ENCODE measurements at regions not wholly inside any gene's neighbourhood (a gene's known extent, or its start where the extent isn't known, plus 50 kb on each side); places are given as distances from the start of the nearest gene placed in this dataset.

- no peak for DNase-seq (ENCODE audit: low read depth, low spot score)
- peaks cover 5% of the 10 kb centered on the region for H3K9me3 Mint-ChIP-seq
- no peak overlapping the region for H3K4me3 Mint-ChIP-seq
- H3K36me3 Mint-ChIP-seq (ENCODE audit: low read depth): no peaks in the 10 kb centered on the region
- no peaks in the 10 kb centered on the region for H3K4me1 Mint-ChIP-seq
- TF ChIP-seq CTCF (conservative IDR thresholded peaks at IDR 0.05): no peak
- peaks cover 7% of the 10 kb centered on the region for H3K27me3 Mint-ChIP-seq (ENCODE audit: low read depth)
- H3K27ac Mint-ChIP-seq (ENCODE audit: unreplicated experiment): no peak overlapping the region
Observed at GRCh38 chr3:5442106-5442785, 254.7 kb downstream of the EDEM1 start.

GRCh38 chr3:5442786-5443138 is 255.3 kb downstream of the EDEM1 start:
- Mint-ChIP-seq H3K4me1 (no peaks in the 10 kb centered on the region), H3K27ac (ENCODE audit: unreplicated experiment) (no peak overlapping the region), H3K27me3 (ENCODE audit: low read depth) (peaks cover 2% of the 10 kb centered on the region), H3K4me3 (no peak overlapping the region), H3K36me3 (ENCODE audit: low read depth) (no peaks in the 10 kb centered on the region), H3K9me3 (peaks cover 5% of the 10 kb centered on the region)
- TF ChIP-seq CTCF (conservative IDR thresholded peaks at IDR 0.05): no peak
- no peak for DNase-seq (ENCODE audit: low read depth, low spot score)

GRCh38 chr3:5444253-5444652 is 256.7 kb downstream of the EDEM1 start:
- Mint-ChIP-seq H3K4me3 (no peak overlapping the region), H3K27me3 (ENCODE audit: low read depth) (no peaks in the 10 kb centered on the region), H3K4me1 (no peaks in the 10 kb centered on the region), H3K9me3 (peaks cover 7% of the 10 kb centered on the region), H3K27ac (ENCODE audit: unreplicated experiment) (no peak overlapping the region), H3K36me3 (ENCODE audit: low read depth) (no peaks in the 10 kb centered on the region)
- no peak for DNase-seq (ENCODE audit: low read depth, low spot score)
- no peak for TF ChIP-seq CTCF (conservative IDR thresholded peaks at IDR 0.05)

GRCh38 chr3:5445676-5446201 is 258.2 kb downstream of the EDEM1 start:
- DNase-seq (ENCODE audit: low read depth, low spot score): no peak
- H3K4me3 Mint-ChIP-seq: no peak overlapping the region
- no peaks in the 10 kb centered on the region for H3K4me1 Mint-ChIP-seq
- H3K9me3 Mint-ChIP-seq: peaks cover 7% of the 10 kb centered on the region
- no peak for TF ChIP-seq CTCF (conservative IDR thresholded peaks at IDR 0.05)
- H3K36me3 Mint-ChIP-seq (ENCODE audit: low read depth): no peaks in the 10 kb centered on the region
- no peak overlapping the region for H3K27ac Mint-ChIP-seq (ENCODE audit: unreplicated experiment)
- H3K27me3 Mint-ChIP-seq (ENCODE audit: low read depth): no peaks in the 10 kb centered on the region

- Mint-ChIP-seq H3K27ac (ENCODE audit: unreplicated experiment) (no peak overlapping the region), H3K9me3 (peaks cover 7% of the 10 kb centered on the region), H3K27me3 (ENCODE audit: low read depth) (no peaks in the 10 kb centered on the region), H3K4me3 (no peak overlapping the region), H3K36me3 (ENCODE audit: low read depth) (no peaks in the 10 kb centered on the region), H3K4me1 (no peaks in the 10 kb centered on the region)
- no peak for DNase-seq (ENCODE audit: low read depth, low spot score)
- no peak for TF ChIP-seq CTCF (conservative IDR thresholded peaks at IDR 0.05)
Observed at GRCh38 chr3:5448246-5448645, 260.7 kb downstream of the EDEM1 start.

Measured in neural crest cell (in vitro differentiated cells).